ENCODE measurements at regions not wholly inside any gene's neighbourhood (a gene's known extent, or its start where the extent isn't known, plus 50 kb on each side); places are given as distances from the start of the nearest gene placed in this dataset.
"Not testable (repeated sequence)": the region's sequence is repeated elsewhere in the genome, so short reads cannot be mapped to it uniquely, and the experiment has no call there.

DNA sequence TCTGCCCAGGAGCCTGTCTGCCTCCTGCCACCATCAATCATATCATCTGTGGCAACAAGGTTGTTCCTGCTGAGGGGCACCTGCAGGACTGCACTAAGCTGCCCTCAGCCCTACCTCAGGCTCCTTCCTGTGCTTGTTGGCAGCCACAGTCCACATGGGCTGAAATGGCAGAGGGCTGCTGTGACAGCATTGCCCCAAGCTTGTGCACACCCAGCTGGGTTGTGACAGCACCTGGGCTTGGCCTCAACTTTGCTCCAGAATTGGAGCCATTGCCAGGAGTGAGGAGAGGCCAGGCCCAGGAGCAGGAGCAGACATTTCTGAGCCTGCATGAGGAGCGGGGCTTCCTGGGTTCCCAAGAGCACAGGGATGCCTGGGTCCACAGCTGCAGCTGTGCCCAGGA is 340.9 kb upstream of the CHRM2 start:
- no peak for DNase-seq

DNA sequence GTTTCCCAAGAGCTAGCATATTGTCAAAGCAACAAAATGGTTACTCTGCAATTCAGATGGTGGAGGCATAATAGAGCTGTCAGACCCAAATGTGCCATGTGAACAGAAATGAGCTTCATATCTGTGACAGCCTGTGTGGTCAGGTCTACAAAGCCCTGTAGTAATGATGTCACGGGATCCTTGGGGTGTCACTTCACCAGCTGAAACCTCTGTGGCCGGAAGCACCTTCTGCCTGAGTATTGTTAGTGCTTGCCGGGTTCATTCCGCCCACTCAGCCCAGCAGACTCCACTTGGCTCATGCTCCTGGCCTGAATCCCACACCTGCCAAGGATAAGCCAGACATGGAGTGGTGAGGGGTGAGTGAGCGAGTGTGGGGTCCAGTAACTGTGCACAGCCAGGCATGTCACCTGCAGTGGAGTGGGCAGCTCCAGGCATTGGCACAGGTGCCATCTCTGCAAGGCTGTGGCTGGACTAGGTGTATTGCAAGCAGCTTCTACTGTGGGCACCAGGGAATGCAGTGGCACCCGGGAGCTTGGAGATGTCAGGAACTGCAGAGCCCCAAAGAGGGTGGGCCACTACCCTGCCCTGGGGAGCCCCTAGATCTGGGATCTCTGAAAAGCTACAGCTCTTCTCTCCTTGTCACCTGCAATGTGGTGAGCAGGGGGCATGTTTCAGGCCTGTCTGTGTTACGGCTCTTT is 341.9 kb upstream of the CHRM2 start:
- no peak for DNase-seq

DNA sequence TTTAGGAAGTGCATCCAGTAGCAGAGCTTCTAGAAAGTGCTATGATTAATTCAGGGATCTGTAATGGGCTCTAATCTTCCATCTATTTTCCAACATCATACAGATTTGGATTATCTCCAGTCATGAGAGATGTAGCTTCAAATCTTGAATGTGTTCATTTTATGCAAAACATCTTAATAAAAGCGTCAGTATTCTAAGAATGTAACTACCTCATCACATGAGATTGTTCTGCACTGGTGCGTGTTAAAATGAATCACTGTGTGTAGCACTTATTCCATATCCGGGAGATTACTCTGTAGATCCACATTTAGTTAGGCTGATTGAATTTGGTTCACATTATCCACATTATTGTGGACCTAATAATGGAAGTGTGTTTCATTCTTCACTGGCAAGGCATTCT is 344.9 kb upstream of the CHRM2 start:
- no peak for DNase-seq

DNA sequence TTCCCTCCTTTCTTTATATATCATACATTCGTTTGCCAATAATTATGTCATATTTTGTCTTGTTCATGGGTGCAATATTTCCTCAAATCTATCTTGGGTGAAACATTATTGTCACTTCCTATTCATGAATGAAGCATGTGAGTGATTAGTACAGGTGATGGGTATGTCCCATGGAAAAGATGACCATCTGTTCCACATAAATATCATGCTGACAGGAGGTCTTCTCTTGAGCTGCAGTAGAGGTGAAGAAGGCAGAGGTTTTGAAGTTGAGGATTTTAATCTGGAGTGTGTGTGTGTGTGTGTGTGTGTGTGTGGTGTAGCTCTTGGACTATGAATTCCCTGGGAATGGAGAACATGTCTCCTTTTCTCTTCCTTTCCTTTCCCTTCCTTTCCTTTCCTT is 350.5 kb upstream of the CHRM2 start:
- DNase-seq: no peak

DNA sequence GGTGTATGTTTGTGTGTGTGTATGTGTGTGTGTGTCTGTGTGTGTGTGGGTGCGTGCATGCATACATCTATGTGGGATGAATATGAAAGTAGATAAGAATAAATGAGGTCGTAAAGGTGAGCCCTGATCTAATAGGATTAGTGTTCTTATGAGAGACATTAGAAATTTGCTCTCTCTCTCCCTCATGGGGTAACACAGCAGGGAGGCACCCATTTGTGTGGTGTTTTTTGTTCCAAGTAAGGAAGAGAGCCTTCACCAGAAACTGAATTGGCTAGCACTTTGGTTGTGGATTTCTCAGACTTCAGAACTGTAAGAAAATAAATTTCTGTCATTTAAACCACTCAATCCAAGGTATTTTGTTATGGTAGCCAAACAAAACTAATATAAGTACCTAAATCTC is 353.7 kb upstream of the CHRM2 start:
- no peak for DNase-seq

DNA sequence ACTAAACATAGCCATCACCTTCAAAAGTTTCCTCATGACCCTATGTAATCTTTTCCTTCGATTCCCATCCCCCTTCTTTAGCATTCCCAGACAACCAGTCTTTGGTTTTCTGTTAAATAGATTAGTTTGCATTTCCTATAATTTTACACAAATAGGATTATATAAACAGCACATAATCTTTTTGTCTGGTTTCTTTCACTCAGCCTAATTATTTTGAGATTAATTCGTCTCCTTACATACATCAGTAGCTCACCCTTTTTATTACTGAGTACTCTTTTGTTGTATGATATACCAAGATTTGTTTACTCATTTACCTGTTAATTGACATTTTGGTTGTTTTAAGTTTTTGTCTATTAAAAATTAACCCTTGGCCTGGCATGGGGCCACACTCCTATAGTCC is 354.7 kb upstream of the CHRM2 start:
- DNase-seq: no peak

DNA sequence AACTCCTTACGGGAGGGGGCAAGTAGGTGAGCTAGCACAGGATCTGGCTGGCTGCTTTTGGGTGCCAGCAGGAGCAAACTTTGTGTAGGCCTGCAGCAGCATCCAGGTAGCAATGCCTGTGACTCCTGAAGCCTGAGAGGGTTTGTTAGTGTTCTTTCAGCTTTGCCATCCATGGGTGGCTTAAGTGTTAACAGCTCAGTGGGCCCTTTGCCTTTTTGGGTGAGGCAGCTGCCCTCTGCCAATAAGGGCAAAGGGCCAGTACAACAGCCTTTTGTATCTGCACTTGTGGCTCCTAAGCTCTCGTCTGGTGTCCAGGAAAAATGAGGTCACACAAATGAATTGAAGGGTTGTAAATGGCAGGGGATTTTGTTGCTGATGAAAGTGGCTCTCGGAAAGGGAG is 359.0 kb upstream of the CHRM2 start:
- DNase-seq: no peak

DNA sequence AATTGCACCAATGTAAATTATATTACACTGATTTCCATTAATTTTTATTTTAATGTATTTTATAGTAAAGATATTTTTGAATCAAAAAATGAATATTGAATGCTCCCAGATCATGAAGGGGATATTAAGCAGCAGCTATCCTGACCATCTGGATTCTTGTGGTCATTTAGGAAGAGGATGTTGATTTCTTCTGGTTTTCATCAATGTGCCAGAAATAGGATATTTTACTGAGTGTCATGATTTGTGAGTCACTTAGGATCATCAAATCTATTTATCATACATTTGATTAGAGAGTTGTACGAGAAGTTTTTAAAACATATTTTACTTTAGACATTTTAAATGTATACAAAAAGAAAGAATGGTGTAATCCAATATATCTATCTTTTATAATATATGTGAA is 366.3 kb upstream of the CHRM2 start:
- DNase-seq: no peak

DNA sequence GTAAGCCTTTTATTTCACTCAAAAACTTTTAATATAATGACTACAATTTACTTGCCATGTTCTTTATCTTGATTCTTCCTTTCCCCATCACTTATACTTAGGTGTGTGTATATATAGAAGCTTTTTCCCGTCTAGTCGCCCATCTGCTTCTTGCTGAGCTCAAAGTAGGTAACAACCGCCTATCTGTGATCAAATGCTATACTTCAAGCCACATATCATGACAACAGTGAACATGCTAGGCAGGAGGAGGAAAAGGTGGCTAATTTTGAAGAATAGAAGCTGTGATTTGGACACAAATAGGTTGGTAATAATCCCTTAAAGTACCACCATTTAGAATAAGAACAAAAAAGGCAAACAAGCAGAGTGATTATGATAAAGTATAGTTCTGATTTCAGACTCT is 367.3 kb upstream of the CHRM2 start:
- DNase-seq: no peak

DNA sequence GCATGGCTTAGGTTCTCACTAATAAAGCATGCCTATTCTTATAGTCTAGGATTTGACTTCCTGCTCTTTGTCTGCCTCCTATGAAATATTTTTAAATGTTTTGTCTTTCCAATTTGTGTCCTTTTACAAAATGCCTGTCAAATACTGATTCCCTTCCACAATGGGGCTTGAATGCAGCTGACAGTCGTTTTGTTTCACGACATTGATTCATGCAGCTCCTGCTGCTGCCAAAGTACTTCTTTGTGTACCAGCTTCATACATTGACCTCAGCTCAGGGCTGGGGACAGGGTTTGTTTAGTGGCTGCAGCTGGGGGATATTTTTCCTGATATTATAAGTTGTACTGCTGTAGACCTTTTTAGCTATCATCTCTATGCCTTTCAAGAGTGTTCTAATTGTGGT is 371.9 kb upstream of the CHRM2 start:
- peak; percentile 32 for DNase-seq

DNA sequence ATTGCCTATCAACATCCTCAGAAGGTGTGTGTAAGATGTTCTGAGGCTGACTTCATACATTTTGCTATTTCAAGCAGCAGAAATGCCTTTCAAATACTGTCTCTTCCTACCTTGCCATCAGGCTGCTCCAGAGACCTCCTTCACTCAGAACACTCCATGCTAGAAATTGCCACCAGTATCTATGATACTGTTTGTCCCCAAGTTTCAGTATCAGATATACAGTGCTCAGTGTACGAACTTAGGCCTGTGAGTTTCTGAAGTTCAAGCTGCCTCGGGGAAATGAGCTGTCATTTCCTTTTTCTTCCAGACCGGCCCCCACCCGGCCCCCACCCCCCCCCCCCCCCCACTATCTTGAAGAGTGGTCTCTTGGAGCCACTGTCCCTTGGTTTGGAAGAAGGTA is 373.4 kb upstream of the CHRM2 start:
- no peak for DNase-seq

DNA sequence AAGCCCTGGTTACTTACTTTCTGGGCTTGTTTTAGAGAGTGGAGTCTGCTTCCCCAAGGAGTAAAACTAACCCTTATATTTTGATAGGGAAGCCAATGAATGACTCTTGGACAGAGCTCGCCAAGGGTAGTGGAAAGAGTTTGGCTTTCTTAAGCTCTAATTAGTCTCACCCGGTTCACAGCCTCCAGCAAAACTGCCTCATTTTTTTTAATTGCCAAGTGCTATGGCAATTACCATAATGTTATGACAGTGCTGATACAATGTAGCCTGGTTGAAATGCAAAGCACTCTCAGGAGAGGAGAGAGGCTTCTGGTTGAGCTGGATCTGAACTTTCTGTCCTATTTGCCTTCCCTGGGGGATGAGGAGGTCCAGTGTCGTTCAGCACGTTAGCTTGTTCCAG is 376.1 kb upstream of the CHRM2 start:
- DNase-seq: no peak

DNA sequence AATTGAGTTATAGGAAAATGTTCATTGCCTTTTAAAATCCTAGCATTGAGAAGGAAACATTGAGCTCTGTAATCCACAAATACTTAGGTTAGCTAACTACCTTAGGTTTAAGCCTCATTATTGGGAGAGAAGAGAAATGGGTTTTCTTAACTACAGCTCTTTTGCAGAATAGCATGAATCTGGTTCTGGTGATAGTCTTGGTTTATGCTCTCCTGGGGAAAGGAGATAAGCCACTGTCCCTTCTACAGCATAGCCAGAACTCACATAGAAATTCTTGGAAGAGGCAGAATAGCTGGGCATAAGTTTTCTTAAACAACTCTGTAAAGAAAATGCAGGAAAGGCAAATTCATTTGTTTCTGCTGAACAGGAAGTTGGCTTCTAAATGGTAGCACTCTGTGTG is 378.6 kb upstream of the CHRM2 start:
- no peak for DNase-seq

DNA sequence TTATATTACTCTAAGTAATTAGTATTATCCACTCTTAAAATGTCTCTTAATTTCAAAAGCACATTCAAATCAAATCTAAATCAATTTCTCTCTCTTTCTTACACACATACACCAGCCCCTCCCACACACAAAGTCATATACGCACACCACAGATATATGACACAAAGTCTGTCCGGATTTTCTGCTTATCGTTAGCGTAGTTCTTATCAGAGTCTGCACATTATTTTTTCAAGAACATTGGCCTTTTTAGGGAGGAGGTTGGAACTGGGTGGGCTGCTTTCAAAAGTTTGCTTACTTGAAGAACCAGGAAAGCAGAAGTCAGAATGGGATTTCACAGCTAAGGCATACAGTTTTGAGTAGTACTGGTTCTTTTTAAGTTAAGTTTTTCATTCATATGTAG is 387.6 kb upstream of the CHRM2 start:
- DNase-seq: no peak

DNA sequence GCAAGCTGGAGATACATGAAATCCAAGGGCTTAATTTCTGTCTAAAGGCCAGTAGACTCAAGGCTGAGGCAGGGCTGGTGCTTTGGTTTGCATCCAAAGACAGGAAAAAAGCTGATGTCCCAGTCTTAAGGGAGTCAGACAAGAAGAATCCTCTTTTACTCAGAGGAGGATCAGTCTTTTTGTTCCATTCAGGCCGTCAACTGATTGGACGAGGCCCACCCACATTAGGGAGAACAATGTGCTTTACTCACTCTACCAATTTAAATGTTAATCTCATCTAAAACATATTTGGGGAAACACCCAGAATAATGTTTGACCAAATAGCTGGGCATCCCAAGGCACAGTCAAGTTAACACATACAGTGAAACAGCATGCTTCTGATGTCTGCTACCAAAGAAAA is 388.5 kb upstream of the CHRM2 start:
- DNase-seq: no peak

DNA sequence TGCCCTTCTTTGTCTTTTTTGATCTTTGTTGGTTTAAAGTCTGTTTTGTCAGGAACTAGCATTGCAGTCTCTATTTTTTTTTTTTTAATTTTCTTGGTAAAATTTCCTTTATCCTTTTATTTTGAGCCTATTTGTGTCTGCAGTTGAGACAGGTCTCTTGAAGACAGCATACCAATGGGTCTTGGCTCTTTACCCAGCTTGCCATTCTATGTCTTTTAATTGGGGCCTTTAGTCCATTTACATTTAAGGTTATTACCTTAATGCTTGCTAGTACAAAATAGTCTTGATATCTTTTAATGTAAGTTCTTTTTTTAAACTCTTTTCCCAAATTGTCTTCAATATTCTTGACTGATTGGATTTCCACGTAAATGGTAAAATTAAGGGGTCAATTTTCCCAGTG is 398.3 kb upstream of the CHRM2 start:
- DNase-seq: no peak

DNA sequence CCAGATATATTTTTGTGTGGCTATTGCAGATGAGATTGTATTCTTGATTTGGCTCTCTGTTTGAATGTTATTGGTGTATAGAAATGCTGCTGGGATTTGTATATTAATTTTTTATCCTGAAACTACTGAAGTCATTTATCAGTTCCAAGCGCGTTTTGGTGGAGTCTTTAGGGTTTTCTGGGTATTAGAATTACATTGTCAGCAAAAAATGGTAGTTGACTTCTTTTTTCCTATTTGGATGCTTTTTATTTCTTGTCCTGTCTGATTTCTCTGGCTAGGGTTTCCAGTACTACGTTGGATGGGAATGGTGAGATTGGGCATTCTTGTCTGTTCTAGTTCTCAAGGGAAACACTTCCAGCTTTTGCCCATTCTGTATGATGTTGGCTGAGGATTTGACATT is 415.5 kb upstream of the CHRM2 start:
- no peak for DNase-seq

DNA sequence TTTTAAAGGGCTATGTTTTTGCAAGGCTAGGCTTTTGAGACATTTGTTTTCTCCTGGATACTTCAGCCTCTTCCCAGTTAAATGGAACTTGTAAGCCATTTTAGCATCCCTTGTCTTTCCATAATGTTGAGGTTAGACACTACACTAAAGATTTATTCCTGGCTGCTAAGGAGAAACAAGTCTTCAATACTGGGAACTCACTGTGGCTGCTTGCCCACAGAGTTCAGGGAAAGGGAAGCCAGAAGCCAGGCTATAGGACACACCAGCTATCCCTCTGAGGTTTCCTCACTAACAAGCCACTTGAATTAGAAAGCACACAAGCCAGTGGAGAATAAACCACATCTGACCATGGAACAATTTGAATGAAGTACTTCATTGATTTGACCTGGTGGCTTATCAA is 421.7 kb upstream of the CHRM2 start:
- DNase-seq: no peak

DNA sequence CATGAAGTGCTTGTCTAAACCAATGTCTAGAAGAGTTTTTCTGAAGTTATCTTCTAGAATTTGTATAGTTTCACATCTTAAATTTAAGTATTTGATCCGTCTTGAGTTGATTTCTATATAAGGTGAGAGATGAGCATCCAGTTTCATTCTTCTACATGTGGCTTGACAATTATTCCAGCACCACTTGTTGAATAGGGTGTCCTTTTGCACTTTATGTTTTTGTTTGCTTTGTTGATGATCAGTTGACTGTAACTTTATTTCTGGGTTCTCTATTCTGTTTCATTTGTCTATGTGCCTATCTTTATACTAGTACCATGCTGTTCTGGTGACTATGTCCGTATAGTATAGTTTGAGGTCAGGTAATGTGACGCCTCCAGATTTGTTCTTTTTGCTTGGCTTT is 426.6 kb upstream of the CHRM2 start:
- no peak for DNase-seq

DNA sequence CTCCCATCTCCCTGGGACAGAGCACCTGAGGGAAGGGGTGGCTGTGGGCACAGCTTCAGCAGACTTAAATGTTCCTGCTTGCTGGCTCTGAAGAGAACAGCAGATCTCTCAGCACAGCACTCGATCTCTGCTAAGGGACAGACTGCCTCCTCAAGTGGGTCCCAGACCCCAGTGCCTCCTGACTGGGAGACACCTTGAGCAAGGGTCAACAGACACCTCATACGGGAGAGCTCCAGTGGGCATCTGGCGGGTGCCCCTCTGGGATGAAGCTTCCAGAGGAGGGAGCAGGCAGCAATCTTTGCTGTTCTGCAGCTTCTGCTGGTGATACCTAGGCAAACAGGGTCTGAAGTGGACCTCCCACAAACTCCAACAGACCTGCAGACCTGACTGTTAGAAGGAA is 436.7 kb upstream of the CHRM2 start:
- DNase-seq: not testable (repeated sequence)

DNA sequence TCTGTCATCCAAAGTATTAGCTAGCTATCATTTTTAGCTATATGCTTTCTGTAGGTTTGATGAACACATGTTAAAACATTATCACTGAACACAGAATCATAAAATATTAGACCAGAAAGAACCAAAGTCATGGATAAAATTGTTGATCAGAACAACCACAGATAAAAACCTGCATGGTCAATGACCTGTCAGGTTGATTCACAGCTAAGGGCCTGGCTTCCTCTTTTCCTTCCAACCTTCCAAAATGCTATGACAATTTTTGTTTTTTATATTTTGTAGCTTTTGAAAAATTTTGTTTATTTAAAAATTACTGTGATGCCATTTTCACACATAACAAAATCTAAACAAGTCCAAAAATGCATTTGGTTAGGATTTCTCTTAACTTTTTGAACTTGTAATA is 444.4 kb upstream of the CHRM2 start:
- DNase-seq: no peak

DNA sequence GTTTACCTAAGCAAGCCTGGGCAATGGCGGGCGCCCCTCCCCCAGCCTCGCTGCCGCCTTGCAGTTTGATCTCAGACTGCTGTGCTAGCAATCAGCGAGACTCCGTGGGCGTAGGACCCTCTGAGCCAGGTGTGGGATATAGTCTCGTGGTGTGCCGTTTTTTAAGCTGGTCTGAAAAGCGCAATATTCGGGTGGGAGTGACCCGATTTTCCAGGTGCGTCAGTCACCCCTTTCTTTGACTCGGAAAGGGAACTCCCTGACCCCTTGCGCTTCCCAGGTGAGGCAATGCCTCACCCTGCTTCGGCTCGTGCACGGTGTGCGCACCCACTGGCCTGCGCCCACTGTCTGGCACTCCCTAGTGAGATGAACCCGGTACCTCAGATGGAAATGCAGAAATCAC is 442.6 kb upstream of the MTPN start:
- not testable (repeated sequence) for DNase-seq

DNA sequence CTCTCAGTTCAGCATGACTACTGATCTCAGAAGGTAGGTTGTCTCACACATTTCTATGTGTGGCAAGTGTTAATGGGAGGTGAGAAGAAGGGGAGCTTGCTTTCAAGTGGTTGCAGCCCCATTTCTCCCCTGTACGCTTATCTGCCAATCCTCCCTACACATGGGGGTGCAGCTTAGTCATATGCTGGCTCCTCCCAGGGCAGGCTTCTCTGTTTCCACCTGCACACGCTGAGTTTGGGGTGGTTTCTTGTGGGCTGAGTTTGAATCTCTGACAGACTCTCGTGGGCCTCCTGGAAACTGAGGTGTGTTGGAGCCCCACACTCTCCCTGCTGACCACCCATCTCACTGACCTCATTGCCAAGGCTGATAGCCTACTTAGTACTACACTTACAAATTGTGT is 435.8 kb upstream of the MTPN start:
- DNase-seq: no peak

DNA sequence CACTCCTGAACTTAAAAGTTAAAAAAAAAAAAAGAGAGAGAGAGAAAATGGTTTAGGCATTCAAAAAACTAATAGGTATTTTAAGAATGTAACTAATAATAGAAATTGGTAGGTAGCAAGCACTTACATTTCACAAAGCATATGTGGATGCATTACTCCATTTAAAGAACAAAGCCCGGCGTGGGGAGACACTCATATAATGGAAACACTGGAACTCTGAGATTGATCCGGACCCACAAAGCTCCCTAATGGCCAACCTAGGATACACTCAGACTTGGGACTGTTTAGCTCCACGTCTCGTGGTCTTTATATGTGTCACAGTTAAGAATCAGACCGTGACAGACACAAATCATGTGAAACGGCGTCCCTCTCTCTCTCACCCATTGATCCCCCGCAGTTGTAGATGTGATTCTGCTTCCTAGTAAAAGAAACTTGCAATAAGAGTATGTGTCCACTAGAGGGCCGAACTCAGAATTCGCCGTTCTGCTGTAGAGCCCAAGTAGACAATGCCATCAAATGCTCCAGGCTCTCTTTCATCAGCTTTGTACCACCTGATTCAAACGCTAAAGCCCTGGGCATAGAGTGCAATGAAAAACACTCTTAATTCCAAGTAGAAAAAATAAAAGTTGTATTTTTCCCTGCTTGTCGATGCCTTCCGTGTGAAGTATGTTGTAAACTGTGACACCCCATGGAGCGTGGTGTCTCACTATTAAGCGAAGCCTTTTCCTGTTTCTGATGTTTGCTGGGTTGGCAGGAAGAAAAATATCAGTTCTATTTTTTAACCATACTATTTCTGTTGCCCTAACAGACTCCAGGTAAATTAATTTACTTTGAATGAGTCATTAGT is 429.0 kb upstream of the MTPN start:
- peak; percentile 66 for DNase-seq

DNA sequence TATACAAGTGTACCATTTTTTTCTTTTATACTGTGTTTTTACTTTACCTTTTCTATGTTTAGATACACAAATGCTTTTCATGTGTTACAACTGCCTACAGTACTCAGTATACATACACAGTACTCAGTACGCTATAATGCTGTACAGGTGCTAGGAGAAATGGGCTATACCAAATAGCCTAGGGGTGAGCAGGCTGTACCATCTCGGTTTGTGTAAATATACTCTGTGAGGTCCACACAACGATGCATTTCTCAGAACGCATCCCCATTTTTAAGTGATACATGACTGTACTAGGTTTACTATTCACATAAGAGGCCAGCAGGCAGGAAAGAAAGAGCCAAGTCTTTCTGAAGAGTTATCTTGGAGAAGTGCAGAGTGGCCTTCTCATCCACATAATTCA is 426.4 kb upstream of the MTPN start:
- no peak for DNase-seq

Measured in NCI-H774 (cell line).